H9 (cell line): ENCODE measurements at regions not wholly inside any gene's neighbourhood (a gene's known extent, or its start where the extent isn't known, plus 50 kb on each side); places are given as distances from the start of the nearest gene placed in this dataset.
A peak's percentile ranks its signal among the peaks of the same experiment; 100 is the strongest.

Source experiments
- DNase-seq: peaks from one replicate; pipeline ENCODE4 v3.0.0-alpha.2; 2017
- H2AFZ ChIP-seq: one replicate; pipeline ENCODE4 v1.6.1; 2013; ENCODE audit warnings: mild to moderate bottlenecking, low read length, control low read depth, moderate library complexity
- H2AK5ac ChIP-seq: 2 replicates; pipeline ENCODE4 v1.6.1; 2013; ENCODE audit warnings: low read length, control low read depth, mixed read lengths; ENCODE audit not compliant: insufficient read length
- H2BK120ac ChIP-seq: one replicate; pipeline ENCODE4 v1.6.1; 2013; ENCODE audit warnings: low read depth, mild to moderate bottlenecking, low read length, control low read depth, inconsistent platforms; ENCODE audit not compliant: poor library complexity, severe bottlenecking
- H2BK12ac ChIP-seq: 2 replicates; pipeline ENCODE4 v1.6.1; 2013; ENCODE audit warnings: low read length, control low read depth, mixed read lengths, low read depth; ENCODE audit not compliant: insufficient read length
- H2BK15ac ChIP-seq: 2 replicates; pipeline ENCODE4 v1.6.1; 2013; ENCODE audit warnings: low read depth, low read length, control low read depth
- H2BK20ac ChIP-seq: one replicate; pipeline ENCODE4 v1.6.1; 2013; ENCODE audit warnings: low read depth, mild to moderate bottlenecking, low read length, control low read depth, inconsistent platforms; ENCODE audit not compliant: poor library complexity, severe bottlenecking
- H2BK5ac ChIP-seq: 2 replicates; pipeline ENCODE4 v1.6.1; 2013; ENCODE audit warnings: low read length, control low read depth, mixed read lengths; ENCODE audit not compliant: insufficient read length
- H3K14ac ChIP-seq: 2 replicates; pipeline ENCODE4 v1.6.1; 2013; ENCODE audit warnings: low read length, control low read depth; ENCODE audit not compliant: insufficient read depth
- H3K18ac ChIP-seq: 2 replicates; pipeline ENCODE4 v1.6.1; 2013; ENCODE audit warnings: low read depth, mild to moderate bottlenecking, mixed read lengths, low read length, control low read depth; ENCODE audit not compliant: insufficient read length
- H3K23ac ChIP-seq: 2 replicates; pipeline ENCODE4 v1.6.1; 2013; ENCODE audit warnings: low read length, control low read depth, mixed read lengths, low read depth; ENCODE audit not compliant: insufficient read length
- H3K23me2 ChIP-seq: 2 replicates; pipeline ENCODE4 v1.6.1; 2013; ENCODE audit warnings: low read depth, mild to moderate bottlenecking, mixed read lengths, low read length, control low read depth; ENCODE audit not compliant: insufficient read length, poor library complexity, severe bottlenecking
- H3K27ac ChIP-seq: 2 replicates; pipeline ENCODE4 v1.5.1; 2013; ENCODE audit warnings: low read length, control low read depth, mixed read lengths, low read depth; ENCODE audit not compliant: insufficient read length
- H3K27me3 ChIP-seq: 2 replicates; pipeline ENCODE4 v1.6.1; 2013; ENCODE audit warnings: low read length, control low read depth, inconsistent platforms; ENCODE audit not compliant: insufficient read depth
- H3K4ac ChIP-seq: 2 replicates; pipeline ENCODE4 v1.6.1; 2013; ENCODE audit warnings: low read depth, mild to moderate bottlenecking, control low read depth, inconsistent platforms, low read length, moderate library complexity
- H3K4me1 ChIP-seq: 2 replicates; pipeline ENCODE4 v1.6.1; 2013; ENCODE audit warnings: low read length, control low read depth, inconsistent platforms; ENCODE audit not compliant: insufficient read depth
- H3K4me2 ChIP-seq: 2 replicates; pipeline ENCODE4 v1.6.1; 2013; ENCODE audit warnings: low read length, control low read depth, mixed read lengths; ENCODE audit not compliant: insufficient read length, insufficient read depth
- H3K56ac ChIP-seq: 2 replicates; pipeline ENCODE4 v1.6.1; 2013; ENCODE audit warnings: low read depth, mild to moderate bottlenecking, mixed read lengths, low read length, control low read depth; ENCODE audit not compliant: insufficient read length
- H3K79me1 ChIP-seq: 2 replicates; pipeline ENCODE4 v1.6.1; 2013; ENCODE audit warnings: low read depth, mild to moderate bottlenecking, moderate library complexity, low read length, control low read depth, inconsistent platforms; ENCODE audit not compliant: insufficient read depth, poor library complexity, severe bottlenecking
- H3K79me2 ChIP-seq: 2 replicates; pipeline ENCODE4 v1.6.1; 2013; ENCODE audit warnings: low read length, control low read depth, inconsistent platforms; ENCODE audit not compliant: insufficient read depth
- H3K9ac ChIP-seq: 2 replicates; pipeline ENCODE4 v1.6.1; 2013; ENCODE audit warnings: low read length, control low read depth, mixed read lengths; ENCODE audit not compliant: insufficient read length; ENCODE audit errors: extremely low read depth
- H3K9me3 ChIP-seq: one replicate; pipeline ENCODE4 v1.6.1; 2013; ENCODE audit warnings: low read depth, low read length, inconsistent platforms; ENCODE audit not compliant: control insufficient read depth
- H3T11ph ChIP-seq: one replicate; pipeline ENCODE4 v1.6.1; 2013; ENCODE audit warnings: mild to moderate bottlenecking, low read length, control low read depth, inconsistent platforms
- H4K20me1 ChIP-seq: one replicate; pipeline ENCODE4 v1.6.1; 2013; ENCODE audit not compliant: control insufficient read depth, insufficient read length, insufficient read depth
- H4K5ac ChIP-seq: 2 replicates; pipeline ENCODE4 v1.6.1; 2013; ENCODE audit warnings: low read depth, mild to moderate bottlenecking, mixed read lengths, low read length, control low read depth; ENCODE audit not compliant: insufficient read length
- H4K8ac ChIP-seq: replicated peaks from 2 replicates; pipeline ENCODE4 v1.6.1; 2013; ENCODE audit warnings: low read length, control low read depth, mixed read lengths, low read depth; ENCODE audit not compliant: insufficient read length
- H4K91ac ChIP-seq: 2 replicates; pipeline ENCODE4 v1.6.1; 2013; ENCODE audit warnings: low read depth, mild to moderate bottlenecking, moderate library complexity, mixed read lengths, low read length, control low read depth; ENCODE audit not compliant: insufficient read length
- H3K27ac Mint-ChIP-seq, 3 experiments: 2 replicates in 2 of 3; 3 replicates in 1 of 3; pipeline ENCODE4 v1.8.0; 2020 to 2021; ENCODE audit warnings: mixed read lengths in 3 of 3, mild to moderate bottlenecking in 1 of 3, moderate library complexity in 1 of 3
- H3K27me3 Mint-ChIP-seq: 2 replicates; pipeline ENCODE4 v1.8.0; 2021; ENCODE audit warnings: low read depth, mild to moderate bottlenecking, moderate library complexity, mixed read lengths
- H3K36me3 Mint-ChIP-seq, 3 experiments: 2 replicates in 2 of 3; 3 replicates in 1 of 3; pipeline ENCODE4 v1.8.0; 2020 to 2021; ENCODE audit warnings: low read depth in 3 of 3, mixed read lengths in 3 of 3; ENCODE audit not compliant: insufficient read depth in 1 of 3
- H3K4me1 Mint-ChIP-seq, 2 experiments: 2 replicates each; pipeline ENCODE4 v1.8.0; 2020; ENCODE audit warnings: mixed read lengths in 2 of 2
- H3K4me3 Mint-ChIP-seq, 2 experiments: 2 replicates in 1 of 2; 3 replicates in 1 of 2; pipeline ENCODE4 v1.8.0; 2020 to 2021; ENCODE audit warnings: mild to moderate bottlenecking in 2 of 2, mixed read lengths in 2 of 2, moderate library complexity in 1 of 2
- H3K9me3 Mint-ChIP-seq, 2 experiments: 2 replicates in 1 of 2; 3 replicates in 1 of 2; pipeline ENCODE4 v1.8.0; 2020; ENCODE audit warnings: mild to moderate bottlenecking in 2 of 2, mixed read lengths in 2 of 2, moderate library complexity in 1 of 2
- WGBS: extraction: QIAGEN DNeasy Blood & Tissue Kit; methylation state at CpG from one replicate; pipeline ENCODE4 v1.1.7; 2013; ENCODE audit warnings: missing lambda C conversion rate, low lambda C conversion rate, mixed read lengths; ENCODE audit not compliant: insufficient read length; ENCODE audit errors: extremely low coverage; 5-methylcytosine and 5-hydroxymethylcytosine counted together
- TF ChIP-seq, protein P1 (sequence below): fragments of 200-600 bp; sonication (generic); conservative IDR thresholded peaks from 3 replicates; pipeline ENCODE4 v1.8.0; 2021; ENCODE audit warnings: antibody characterized with exemption, mild to moderate bottlenecking

DNA sequence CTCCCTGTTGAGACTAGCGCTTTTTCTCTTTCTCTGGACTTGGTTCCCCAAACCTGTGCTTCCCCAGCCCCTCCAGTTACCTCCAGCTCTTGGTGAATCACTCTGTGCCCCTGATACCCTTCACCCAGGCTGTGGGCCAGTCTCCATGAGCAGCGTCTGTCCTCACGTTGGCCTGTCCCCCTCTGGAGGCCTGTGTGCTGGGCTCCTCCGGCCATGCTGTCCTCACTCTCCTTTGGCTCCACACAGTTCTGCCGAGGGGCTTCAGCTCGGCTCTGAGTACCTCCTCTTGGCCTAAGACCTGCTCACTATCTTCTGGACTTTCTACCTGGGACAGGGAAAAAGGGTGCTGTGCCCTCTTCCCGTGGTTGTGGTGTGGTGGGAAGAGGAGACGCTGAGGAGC is 140.2 kb upstream of the TNS3 start:
- Mint-ChIP-seq H3K9me3 (no peaks in the 10 kb centered on the region; a peak in 1 of 5 replicates), H3K27me3 (peaks cover 10% of the 10 kb centered on the region), H3K4me1 (peaks cover 17 to 23% of the 10 kb centered on the region in 2 experiments), H3K4me3 (no peak overlapping the region), H3K27ac (peak overlapping the region in 1 of 3 experiments; percentile 56; a peak in 1 of 7 replicates), H3K36me3 (no peaks in the 10 kb centered on the region; a peak in 1 of 7 replicates)
- H3K18ac ChIP-seq: no peak overlapping the region
- DNase-seq: no peak
- no peak overlapping the region for H2BK12ac ChIP-seq
- no peak overlapping the region for H3K14ac ChIP-seq
- no peak overlapping the region for H3K4ac ChIP-seq
- H3T11ph ChIP-seq: no peak overlapping the region
- no peaks in the 10 kb centered on the region for H3K79me1 ChIP-seq
- WGBS: no CpG with 5 or more reads among the region's 8 CpGs
- H3K79me2 ChIP-seq: no peaks in the 10 kb centered on the region
- H2BK120ac ChIP-seq: no peak overlapping the region
- H3K27ac ChIP-seq: no peak overlapping the region
- H2BK5ac ChIP-seq: no peak overlapping the region
- TF ChIP-seq, protein P1, sequence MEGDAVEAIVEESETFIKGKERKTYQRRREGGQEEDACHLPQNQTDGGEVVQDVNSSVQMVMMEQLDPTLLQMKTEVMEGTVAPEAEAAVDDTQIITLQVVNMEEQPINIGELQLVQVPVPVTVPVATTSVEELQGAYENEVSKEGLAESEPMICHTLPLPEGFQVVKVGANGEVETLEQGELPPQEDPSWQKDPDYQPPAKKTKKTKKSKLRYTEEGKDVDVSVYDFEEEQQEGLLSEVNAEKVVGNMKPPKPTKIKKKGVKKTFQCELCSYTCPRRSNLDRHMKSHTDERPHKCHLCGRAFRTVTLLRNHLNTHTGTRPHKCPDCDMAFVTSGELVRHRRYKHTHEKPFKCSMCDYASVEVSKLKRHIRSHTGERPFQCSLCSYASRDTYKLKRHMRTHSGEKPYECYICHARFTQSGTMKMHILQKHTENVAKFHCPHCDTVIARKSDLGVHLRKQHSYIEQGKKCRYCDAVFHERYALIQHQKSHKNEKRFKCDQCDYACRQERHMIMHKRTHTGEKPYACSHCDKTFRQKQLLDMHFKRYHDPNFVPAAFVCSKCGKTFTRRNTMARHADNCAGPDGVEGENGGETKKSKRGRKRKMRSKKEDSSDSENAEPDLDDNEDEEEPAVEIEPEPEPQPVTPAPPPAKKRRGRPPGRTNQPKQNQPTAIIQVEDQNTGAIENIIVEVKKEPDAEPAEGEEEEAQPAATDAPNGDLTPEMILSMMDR: no peak
- no peaks in the 10 kb centered on the region for H3K27me3 ChIP-seq
- no peak overlapping the region for H3K9ac ChIP-seq
- no peaks in the 10 kb centered on the region for H3K23me2 ChIP-seq
- no peak overlapping the region for H4K91ac ChIP-seq
- H2AFZ ChIP-seq: no peak overlapping the region
- H4K20me1 ChIP-seq: no peaks in the 10 kb centered on the region
- no peak overlapping the region for H2AK5ac ChIP-seq
- H3K23ac ChIP-seq: no peak overlapping the region
- H3K4me1 ChIP-seq: peaks cover 6% of the 10 kb centered on the region; the same call in 1 of the 2 replicates
- no peak overlapping the region for H3K56ac ChIP-seq
- no peak overlapping the region for H2BK20ac ChIP-seq
- no peaks in the 10 kb centered on the region for H3K9me3 ChIP-seq
- H2BK15ac ChIP-seq: no peak overlapping the region
- H4K8ac ChIP-seq: no peak overlapping the region
- no peak overlapping the region for H4K5ac ChIP-seq
- no peak overlapping the region for H3K4me2 ChIP-seq
